ENCODE measurements at regions not wholly inside any gene's neighbourhood (a gene's known extent, or its start where the extent isn't known, plus 50 kb on each side); places are given as distances from the start of the nearest gene placed in this dataset.
A peak's percentile ranks its signal among the peaks of the same experiment; 100 is the strongest.

- TF ChIP-seq CTCF (IDR thresholded peaks at IDR 0.05) (no peak), POLR2A (IDR thresholded peaks at IDR 0.05) (no peak), POLR2AphosphoS5 (IDR thresholded peaks at IDR 0.05) (peak in 1 of 3 donors; percentile 10)
These were observed 554.6 kb upstream of the TNP1 start for GRCh38 chr2:217414429-217414828.
